ENCODE measurements at regions not wholly inside any gene's neighbourhood (a gene's known extent, or its start where the extent isn't known, plus 50 kb on each side); places are given as distances from the start of the nearest gene placed in this dataset.
"Not testable (repeated sequence)": the region's sequence is repeated elsewhere in the genome, so short reads cannot be mapped to it uniquely, and the experiment has no call there.

- DNase-seq, result no peak
These were observed 311.7 kb upstream of the HTR2C start for GRCh38 chrX:114272096-114272686.

GRCh38 chrX:114270371-114270770, 313.5 kb upstream of the HTR2C start:
- DNase-seq, result not testable (repeated sequence)

- DNase-seq, result no peak
These were observed 315.2 kb upstream of the HTR2C start for GRCh38 chrX:114268643-114269042.

GRCh38 chrX:114267142-114267541, 316.7 kb upstream of the HTR2C start:
- DNase-seq, result no peak

- no peak for DNase-seq
These were observed 331.7 kb upstream of the HTR2C start for GRCh38 chrX:114252186-114252585.

GRCh38 chrX:114251575-114251974, 332.3 kb upstream of the HTR2C start:
- DNase-seq, result no peak

- no peak for DNase-seq
These were observed 362.4 kb upstream of the HTR2C start for GRCh38 chrX:114221445-114221844.

GRCh38 chrX:114210879-114211278, 373.0 kb upstream of the HTR2C start:
- no peak for DNase-seq

- no peak for DNase-seq
These were observed 382.3 kb upstream of the HTR2C start for GRCh38 chrX:114201622-114202021.

GRCh38 chrX:114181195-114181594, 402.7 kb upstream of the HTR2C start:
- DNase-seq, result no peak

GRCh38 chrX:114178126-114178525, 405.8 kb upstream of the HTR2C start:
- DNase-seq, result no peak

- DNase-seq, result not testable (repeated sequence)
These were observed 416.6 kb upstream of the HTR2C start for GRCh38 chrX:114167276-114167675.

- DNase-seq, result no peak
These were observed 417.3 kb upstream of the HTR2C start for GRCh38 chrX:114166601-114167000.

- DNase-seq, result no peak
These were observed 418.3 kb upstream of the HTR2C start for GRCh38 chrX:114165537-114165936.

GRCh38 chrX:114162068-114162735, 421.7 kb upstream of the HTR2C start:
- no peak for DNase-seq

- no peak for DNase-seq
These were observed 431.1 kb upstream of the HTR2C start for GRCh38 chrX:114152801-114153200.

GRCh38 chrX:114152130-114152529, 431.8 kb upstream of the HTR2C start:
- no peak for DNase-seq

GRCh38 chrX:114134465-114134864, 449.4 kb upstream of the HTR2C start:
- no peak for DNase-seq

- DNase-seq, result no peak
These were observed 456.4 kb upstream of the HTR2C start for GRCh38 chrX:114127411-114128025.

- DNase-seq, result no peak
These were observed 456.9 kb upstream of the HTR2C start for GRCh38 chrX:114127005-114127404.

- no peak for DNase-seq
These were observed 482.8 kb upstream of the HTR2C start for GRCh38 chrX:114101081-114101480.

GRCh38 chrX:114097866-114098265, 486.0 kb upstream of the HTR2C start:
- DNase-seq, result no peak

- no peak for DNase-seq
These were observed 486.5 kb upstream of the HTR2C start for GRCh38 chrX:114097427-114097826.

- no peak for DNase-seq
These were observed 488.1 kb upstream of the HTR2C start for GRCh38 chrX:114095789-114096188.

GRCh38 chrX:114087543-114087942, 496.3 kb upstream of the HTR2C start:
- DNase-seq, result no peak
